Activated naive CD8-positive, alpha-beta T cell treated with anti-CD3 and anti-CD28 coated beads, Interleukin-2, amount 10 ng/mL, durations not matched to agents 7 days and 5 days (primary cell): ENCODE measurements at regions not wholly inside any gene's neighbourhood (a gene's known extent, or its start where the extent isn't known, plus 50 kb on each side); places are given as distances from the start of the nearest gene placed in this dataset.
"Not testable (repeated sequence)": the region's sequence is repeated elsewhere in the genome, so short reads cannot be mapped to it uniquely, and the experiment has no call there.

Experiments
- ATAC-seq: fragments of 150-1000 bp; cut with Tn5 transposase; one replicate; pipeline ENCODE4 v1.10.0; 2021; ENCODE audit warnings: low read depth, moderate library complexity
- POLR2A ChIA-PET: fragments of 350-600 bp; sonication (Branson Sonifier 250); formaldehyde crosslinking; loops from one replicate; lab custom pipeline; 2021; ENCODE audit warnings: antibody characterized with exemption; lab: Charles Lee
- DNase-seq: peaks from one replicate; pipeline ENCODE4 v3.0.0; 2021
- H3K27ac Mint-ChIP-seq: one replicate; pipeline ENCODE4 v1.8.0; 2022; ENCODE audit warnings: mild to moderate bottlenecking, mixed read lengths
- H3K27me3 Mint-ChIP-seq: one replicate; pipeline ENCODE4 v1.8.0; 2022; ENCODE audit warnings: mild to moderate bottlenecking, moderate library complexity, mixed read lengths
- H3K36me3 Mint-ChIP-seq: one replicate; pipeline ENCODE4 v1.8.0; 2021; ENCODE audit warnings: mild to moderate bottlenecking, mixed read lengths
- H3K4me1 Mint-ChIP-seq: one replicate; pipeline ENCODE4 v1.8.0; 2021; ENCODE audit warnings: mixed read lengths
- H3K4me3 Mint-ChIP-seq: one replicate; pipeline ENCODE4 v1.8.0; 2022; ENCODE audit warnings: mild to moderate bottlenecking, moderate library complexity, mixed read lengths
- H3K9me3 Mint-ChIP-seq: one replicate; pipeline ENCODE4 v1.8.0; 2021; ENCODE audit warnings: mixed read lengths

DNA sequence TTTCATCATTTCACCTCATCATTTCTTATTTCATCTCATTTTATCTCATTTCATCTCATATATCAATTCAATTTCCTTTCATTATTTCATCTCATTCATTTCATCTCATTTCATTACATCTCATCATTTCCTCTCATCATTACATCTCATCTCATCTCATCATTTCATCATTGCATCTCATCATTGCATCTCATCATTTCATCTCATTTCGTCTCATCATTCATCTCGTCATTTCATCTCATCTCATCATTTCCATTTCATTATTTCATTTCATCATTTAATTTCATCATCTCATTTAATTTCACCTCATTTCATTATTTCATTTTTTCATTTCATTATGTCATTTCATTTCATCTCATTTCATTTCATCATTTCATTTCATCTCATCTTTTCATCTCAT lies 168.5 kb upstream of the FAM72C start:
- ATAC-seq, DNase-seq, H3K27me3 Mint-ChIP-seq, H3K27ac Mint-ChIP-seq, H3K9me3 Mint-ChIP-seq, H3K4me3 Mint-ChIP-seq, H3K4me1 Mint-ChIP-seq, H3K36me3 Mint-ChIP-seq, POLR2A ChIA-PET: not testable (repeated sequence)

DNA sequence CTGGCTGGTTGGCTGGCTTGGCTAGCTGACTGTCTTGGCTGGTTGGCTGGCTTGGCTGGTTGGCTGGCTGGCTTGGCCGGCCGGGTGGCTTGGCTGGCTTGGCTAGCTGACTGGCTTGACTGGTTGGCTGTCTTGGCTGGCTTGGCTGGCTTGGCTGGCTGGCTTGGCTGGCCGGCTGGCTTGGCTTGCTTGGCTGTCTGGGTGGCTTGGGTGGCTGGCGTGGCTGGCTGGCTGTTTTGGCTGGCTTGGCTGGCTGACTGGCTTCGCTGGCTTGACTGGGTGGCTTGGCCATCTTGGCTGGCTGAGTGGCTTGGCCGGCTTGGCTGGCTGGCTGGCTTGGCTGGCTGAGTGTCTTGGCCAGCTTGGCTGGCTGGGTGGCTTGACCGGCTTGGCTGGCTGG lies 133.2 kb upstream of the FAM72C start:
- DNase-seq, H3K4me1 Mint-ChIP-seq, H3K27me3 Mint-ChIP-seq, ATAC-seq, H3K27ac Mint-ChIP-seq, H3K4me3 Mint-ChIP-seq, H3K36me3 Mint-ChIP-seq, POLR2A ChIA-PET, H3K9me3 Mint-ChIP-seq: not testable (repeated sequence)

DNA sequence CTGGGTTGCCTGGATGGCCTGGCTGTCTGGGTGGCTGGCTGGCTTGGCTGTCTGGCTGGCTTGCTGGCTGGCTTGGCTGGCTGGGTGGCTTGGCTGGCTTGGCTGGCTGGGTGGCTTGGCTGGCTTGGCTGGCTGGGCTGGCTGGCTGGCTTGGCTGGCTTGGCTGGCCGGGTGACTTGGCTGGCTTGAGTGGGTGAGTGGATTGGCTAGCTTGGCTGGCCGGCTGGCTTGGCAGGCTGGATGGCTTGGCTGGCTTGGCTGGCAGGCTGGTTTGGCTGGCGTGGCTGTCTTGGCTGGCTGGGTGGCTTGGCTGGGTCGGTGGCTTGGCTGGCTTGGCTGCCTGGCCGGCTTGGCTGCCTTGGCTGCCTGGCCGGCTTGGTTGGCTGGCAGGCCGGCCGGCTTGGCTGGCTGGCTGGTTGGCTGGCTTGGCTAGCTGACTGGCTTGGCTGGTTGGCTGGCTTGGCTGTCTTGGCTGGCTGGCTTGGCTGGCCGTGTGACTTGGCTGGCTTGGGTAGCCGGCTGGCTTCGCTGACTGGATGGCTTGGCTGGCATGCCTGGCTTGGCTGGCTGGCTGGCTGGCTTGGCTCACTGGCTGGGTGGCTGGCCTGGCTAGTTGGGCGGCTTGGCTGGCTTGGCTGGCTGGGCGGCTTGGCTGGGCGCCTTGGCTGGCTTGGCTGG lies 132.4 kb upstream of the FAM72C start:
- H3K36me3 Mint-ChIP-seq, H3K4me1 Mint-ChIP-seq, H3K27me3 Mint-ChIP-seq, H3K27ac Mint-ChIP-seq, ATAC-seq, H3K4me3 Mint-ChIP-seq, H3K9me3 Mint-ChIP-seq, POLR2A ChIA-PET: not testable (repeated sequence)
- peak; percentile 61 for DNase-seq

DNA sequence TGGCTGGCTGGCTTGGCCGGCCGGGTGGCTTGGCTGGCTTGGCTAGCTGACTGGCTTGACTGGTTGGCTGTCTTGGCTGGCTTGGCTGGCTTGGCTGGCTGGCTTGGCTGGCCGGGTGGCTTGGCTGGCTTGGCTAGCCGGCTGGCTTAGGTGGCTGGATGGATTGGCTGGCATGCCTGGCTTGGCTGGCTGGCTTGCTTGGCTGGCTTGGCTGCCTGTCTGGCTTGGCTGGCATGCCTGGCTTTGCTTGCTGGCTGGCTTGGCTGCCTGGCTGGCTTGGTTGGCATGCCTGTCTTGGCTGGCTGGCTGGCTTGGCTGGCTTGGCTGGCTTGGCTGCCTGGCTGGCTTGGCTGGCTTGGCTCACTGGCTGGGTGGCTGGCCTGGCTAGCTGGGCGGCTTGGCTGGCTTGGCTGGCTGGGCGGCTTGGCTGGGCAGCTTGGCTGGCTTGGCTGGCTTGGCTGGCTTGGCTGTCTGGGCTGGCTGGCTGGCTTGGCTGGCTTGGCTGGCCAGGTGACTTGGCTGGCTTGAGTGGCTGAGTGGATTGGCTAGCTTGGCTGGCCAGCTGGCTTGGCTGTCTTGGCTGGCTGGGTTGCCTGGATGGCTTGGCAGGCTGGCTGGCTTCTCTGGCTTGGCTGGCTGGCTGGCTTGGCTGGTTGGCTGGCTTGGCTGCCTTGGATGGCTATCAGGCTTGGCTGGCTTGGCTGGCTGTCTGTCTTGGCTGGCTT lies 131.5 kb upstream of the FAM72C start:
- H3K4me1 Mint-ChIP-seq, H3K9me3 Mint-ChIP-seq, POLR2A ChIA-PET, H3K36me3 Mint-ChIP-seq, H3K27me3 Mint-ChIP-seq, H3K27ac Mint-ChIP-seq, H3K4me3 Mint-ChIP-seq, ATAC-seq: not testable (repeated sequence)
- DNase-seq: peak; percentile 57

DNA sequence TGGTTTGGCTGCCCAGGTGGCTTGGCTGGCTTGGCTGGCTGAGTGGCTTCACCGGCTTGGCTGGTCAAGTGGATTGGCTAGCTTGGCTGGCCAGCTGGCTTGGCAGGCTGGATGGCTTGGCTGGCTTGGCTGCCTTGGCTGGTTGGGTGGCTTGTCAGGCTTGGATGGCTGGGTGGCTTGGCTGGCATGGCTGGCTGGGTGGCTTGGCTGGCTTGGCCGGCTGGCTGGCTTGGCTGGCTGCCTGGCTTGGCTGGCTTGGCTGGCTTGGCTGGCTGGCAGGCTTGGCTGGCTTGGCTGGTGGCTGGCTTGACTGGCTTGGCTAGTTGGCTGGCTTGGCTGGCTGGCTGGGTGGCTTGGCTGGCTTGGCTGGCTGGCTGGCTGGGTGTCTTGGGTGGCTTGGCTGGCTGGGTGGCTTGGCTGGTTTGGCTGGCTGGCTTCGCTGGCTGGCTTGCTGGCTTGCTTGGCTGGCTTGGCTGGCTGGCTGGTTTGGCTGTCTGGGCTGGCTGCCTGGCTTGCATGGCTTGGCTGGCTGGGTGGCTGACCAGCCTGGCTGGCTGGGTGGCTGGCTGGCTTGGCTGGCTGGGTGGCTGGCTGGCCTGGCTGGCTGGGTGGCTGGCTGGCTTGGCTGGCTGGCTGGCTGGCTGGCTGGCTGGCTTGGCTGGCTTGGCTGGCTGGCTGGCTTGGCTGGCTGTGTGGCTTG lies 130.4 kb upstream of the FAM72C start:
- H3K27me3 Mint-ChIP-seq, H3K27ac Mint-ChIP-seq, POLR2A ChIA-PET, H3K4me3 Mint-ChIP-seq, H3K9me3 Mint-ChIP-seq, H3K4me1 Mint-ChIP-seq, H3K36me3 Mint-ChIP-seq, ATAC-seq: not testable (repeated sequence)
- DNase-seq: peak; percentile 22

DNA sequence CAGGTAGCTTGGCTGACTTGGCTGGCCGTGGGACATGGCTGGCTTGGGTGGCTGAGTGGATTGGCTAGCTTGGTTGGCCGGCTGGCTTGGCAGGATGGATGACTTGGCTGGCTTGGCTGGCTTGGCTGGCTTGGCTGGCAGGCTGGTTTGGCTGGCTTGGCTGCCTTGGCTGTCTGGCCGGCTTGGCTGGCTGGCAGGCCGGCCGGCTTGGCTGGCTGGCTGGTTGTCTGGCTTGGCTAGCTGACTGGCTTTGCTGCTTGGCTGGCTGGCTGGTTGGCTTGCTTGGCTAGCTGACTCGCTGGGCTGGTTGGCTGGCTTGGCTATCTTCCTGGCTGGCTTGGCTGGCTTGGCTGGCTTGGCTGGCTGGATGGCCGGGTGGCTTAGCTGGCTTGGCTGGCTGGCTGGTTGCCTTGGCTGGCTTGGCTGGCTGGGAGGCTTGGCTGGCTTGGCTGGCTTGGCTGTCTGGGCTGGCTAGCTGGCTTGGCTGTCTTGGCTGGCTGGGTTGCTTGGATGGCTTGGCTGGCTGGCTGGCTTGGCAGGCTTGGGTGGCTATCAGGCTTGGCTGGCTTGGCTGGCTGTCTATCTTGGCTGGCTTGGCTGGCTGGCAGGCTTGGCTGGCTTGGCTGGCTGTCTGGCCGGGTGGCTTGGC lies 129.7 kb upstream of the FAM72C start:
- Mint-ChIP-seq H3K4me1 (no peaks in the 10 kb centered on the region), H3K27me3 (no peaks in the 10 kb centered on the region), H3K9me3 (peaks cover 8% of the 10 kb centered on the region), H3K36me3 (no peaks in the 10 kb centered on the region), H3K27ac (no peak overlapping the region), H3K4me3 (no peak overlapping the region)
- ATAC-seq (no peak), DNase-seq (peak; percentile 30)
- POLR2A ChIA-PET: no interaction called here

DNA sequence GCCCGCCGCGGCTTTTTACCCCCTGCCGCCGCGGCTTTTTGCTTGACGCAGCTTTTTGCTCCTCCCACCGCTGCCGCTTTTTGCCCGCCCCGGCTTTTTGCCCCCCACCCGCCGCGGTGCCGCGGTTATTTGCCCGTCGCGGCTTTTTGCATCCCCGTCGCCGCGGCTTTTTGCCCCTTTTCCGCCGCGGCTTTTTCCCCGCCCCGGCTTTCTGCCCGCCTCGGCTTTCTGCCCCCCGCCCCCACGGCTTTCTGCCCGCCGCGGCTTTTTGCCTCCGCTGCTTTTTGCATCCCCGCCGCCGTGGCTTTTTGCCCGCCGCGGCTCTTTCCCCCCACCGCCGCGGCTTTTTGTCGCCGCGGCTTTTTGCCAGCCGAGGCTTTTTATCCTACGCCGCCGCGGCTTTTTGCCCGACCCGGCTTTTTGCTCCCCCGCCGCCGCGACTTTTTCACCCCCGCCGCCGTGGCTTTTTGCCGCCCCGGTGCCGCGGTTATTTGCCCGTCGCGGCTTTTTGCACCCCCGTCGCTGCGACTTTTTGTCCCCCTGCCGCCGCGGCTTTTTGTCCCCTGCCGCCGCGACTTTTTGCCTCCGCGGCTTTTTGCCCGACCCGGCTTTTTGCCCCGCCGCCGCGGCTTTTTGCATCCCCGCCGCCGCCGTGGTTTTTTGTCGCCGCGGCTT lies 105.5 kb upstream of the FAM72C start:
- H3K36me3 Mint-ChIP-seq, POLR2A ChIA-PET, H3K9me3 Mint-ChIP-seq, H3K4me1 Mint-ChIP-seq, H3K27me3 Mint-ChIP-seq, ATAC-seq: not testable (repeated sequence)
- peak overlapping the region; percentile 59 for H3K4me3 Mint-ChIP-seq
- peak overlapping the region; percentile 38 for H3K27ac Mint-ChIP-seq
- DNase-seq: peak; percentile 59

DNA sequence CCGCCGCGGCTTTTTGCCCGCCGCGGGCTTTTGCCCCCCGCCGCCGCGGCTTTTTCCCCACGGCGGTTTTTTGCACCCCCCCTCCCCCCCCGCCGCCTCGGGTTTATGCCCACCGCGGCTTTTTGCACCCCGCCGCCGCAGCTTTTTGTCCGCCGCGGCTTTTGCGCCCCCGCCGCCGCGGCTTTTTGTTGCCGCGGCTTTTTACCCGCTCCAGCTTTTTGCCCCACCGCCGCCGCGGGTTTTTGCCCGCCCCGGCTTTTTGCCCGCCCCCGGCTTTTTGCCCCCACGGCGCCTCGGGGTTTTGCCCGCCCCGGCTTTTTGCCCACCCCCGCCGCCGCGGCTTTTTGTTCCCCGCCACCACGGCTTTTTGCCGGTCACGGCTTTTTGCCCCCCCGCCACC lies 104.9 kb upstream of the FAM72C start:
- H3K9me3 Mint-ChIP-seq, H3K36me3 Mint-ChIP-seq, H3K4me1 Mint-ChIP-seq, H3K27ac Mint-ChIP-seq, H3K27me3 Mint-ChIP-seq, H3K4me3 Mint-ChIP-seq, ATAC-seq, POLR2A ChIA-PET: not testable (repeated sequence)
- DNase-seq: peak; percentile 26

DNA sequence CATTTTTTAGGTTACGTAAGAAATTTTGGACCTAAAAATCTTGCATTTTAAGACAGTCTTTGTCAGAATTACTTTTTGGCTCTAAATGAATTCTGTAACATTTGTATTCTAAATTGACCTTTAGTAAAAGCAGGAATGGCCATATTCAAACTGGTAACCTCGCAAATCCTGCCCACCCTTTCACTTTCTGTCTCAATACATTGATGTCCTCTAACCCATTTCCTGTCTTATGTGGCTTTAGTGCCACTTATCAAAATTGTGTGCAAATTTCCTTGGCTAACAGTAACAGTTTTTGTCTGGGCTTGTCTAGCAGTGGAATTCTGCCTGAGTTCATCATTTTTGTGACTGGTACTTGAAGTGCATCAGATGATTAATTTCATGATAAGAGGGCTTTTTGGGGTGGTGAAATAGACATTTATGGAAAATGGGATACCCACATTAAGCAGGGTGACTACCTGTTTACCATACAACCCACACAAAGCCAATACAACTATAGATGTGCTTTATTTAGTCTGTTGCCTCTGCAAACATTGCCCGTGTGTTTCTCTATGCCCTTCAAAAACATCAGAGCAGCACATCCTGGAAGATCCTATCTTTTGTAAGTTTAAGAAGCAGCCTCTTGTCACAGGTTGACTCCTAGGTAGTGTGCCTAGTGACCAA lies 98.7 kb upstream of the FAM72C start:
- H3K4me1 Mint-ChIP-seq, H3K27me3 Mint-ChIP-seq, H3K36me3 Mint-ChIP-seq, H3K4me3 Mint-ChIP-seq, H3K9me3 Mint-ChIP-seq, POLR2A ChIA-PET, DNase-seq, H3K27ac Mint-ChIP-seq, ATAC-seq: not testable (repeated sequence)

DNA sequence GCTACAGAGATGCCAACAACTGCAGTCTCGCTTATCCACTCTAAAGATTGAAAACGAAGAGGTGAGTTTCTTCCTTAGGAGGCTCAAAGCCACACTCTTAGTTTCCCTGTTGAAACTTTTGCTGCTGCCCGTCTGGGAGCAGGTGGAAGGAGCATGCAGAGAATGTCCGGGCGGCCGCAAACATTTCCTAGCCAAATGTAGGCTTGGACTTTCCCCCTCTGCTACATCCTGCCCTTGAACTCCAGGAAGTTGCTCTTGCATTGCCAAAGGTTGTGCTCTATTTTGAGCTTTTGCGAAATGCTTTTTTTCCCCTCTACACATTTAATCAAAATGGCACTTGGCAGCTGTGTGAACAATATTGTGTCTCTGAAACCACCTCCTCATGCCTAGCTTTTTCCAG lies 95.3 kb upstream of the FAM72C start:
- H3K9me3 Mint-ChIP-seq, H3K36me3 Mint-ChIP-seq, H3K27ac Mint-ChIP-seq, H3K27me3 Mint-ChIP-seq, ATAC-seq, POLR2A ChIA-PET, H3K4me3 Mint-ChIP-seq, H3K4me1 Mint-ChIP-seq, DNase-seq: not testable (repeated sequence)

DNA sequence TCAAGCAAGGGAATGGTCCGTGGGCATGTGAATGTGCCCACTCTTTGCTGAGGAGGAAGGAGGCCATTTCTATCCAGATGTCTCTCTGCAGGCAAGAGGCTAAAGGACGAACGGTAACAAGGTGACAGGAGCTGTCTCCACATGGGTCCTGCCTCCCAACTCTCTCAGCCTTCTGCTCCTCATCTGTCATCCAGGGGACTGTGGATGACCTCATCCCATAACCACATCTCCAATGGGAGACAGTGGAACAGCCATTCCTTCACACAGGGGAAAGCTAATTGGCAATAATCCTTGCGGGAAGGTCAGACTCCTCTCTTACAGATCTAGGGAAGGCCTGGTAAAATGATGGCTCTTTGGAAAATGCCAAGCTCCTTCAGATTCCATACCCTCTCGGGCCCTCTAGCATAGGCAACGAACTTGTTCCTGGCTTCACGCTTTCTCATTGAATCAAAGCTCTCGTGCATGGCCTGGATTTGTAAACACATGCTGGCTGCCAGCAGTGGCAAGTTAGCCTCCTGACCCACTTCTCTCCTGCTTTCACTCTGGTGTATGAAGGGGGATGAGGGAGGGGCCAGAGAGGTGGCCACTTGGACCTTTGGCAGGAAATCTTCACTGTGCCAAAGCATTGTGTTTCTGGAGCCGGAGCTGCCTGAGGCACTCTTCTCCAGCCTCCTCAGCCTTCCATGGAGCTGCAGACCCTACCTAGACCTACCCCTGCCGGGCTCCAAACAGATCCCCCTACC lies 94.5 kb upstream of the FAM72C start:
- H3K36me3 Mint-ChIP-seq, POLR2A ChIA-PET, H3K27me3 Mint-ChIP-seq, DNase-seq, ATAC-seq, H3K4me3 Mint-ChIP-seq, H3K4me1 Mint-ChIP-seq, H3K9me3 Mint-ChIP-seq, H3K27ac Mint-ChIP-seq: not testable (repeated sequence)

DNA sequence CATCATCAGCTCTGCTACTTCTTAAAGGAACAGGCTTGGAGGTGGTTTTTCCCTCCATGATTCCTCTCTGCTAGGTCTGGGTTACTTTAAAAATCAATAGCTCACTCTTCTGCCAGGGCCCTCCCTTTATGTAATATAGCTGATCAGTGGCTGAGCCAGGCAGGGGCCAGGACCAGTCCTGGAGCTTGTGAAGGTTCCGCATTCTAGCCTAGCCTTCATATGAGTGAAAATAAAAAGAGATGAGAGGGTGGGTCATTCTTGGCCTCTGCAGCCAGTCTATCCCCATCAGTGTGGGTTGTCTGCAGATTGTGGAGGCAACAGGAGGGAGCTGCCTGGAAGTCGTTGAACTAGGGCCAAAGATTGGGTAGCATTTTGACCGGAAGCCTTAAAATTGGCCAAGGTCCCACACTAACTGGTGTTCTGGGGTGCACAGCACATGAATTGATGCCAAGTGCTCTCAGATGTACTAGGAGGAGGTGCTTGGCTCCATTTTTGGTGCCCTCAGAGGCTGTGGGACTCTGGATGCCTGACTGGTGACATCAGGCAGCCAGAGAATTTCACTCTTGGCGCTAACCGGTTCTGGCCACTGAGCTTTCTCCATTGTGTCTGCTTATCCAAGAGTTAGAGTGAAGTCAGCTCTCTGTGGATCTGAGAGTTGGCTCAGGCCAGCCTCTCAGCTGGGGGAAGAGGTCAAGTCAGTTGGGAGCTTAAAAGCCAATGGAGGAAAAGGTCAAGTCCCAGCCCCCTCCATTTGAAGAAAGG lies 93.7 kb upstream of the FAM72C start:
- POLR2A ChIA-PET, H3K4me1 Mint-ChIP-seq: not testable (repeated sequence)

More for the DNA sequence above, 93.7 kb upstream of the FAM72C start:
- H3K4me3 Mint-ChIP-seq, DNase-seq, H3K9me3 Mint-ChIP-seq, H3K27ac Mint-ChIP-seq, H3K36me3 Mint-ChIP-seq, H3K27me3 Mint-ChIP-seq, ATAC-seq: not testable (repeated sequence)
